GM18502 (cell line): ENCODE measurements at regions not wholly inside any gene's neighbourhood (a gene's known extent, or its start where the extent isn't known, plus 50 kb on each side); places are given as distances from the start of the nearest gene placed in this dataset.
"Not testable (repeated sequence)": the region's sequence is repeated elsewhere in the genome, so short reads cannot be mapped to it uniquely, and the experiment has no call there.

Source experiments
- ATAC-seq: cut with Tn5 transposase; IDR thresholded peaks from one replicate; pipeline ENCODE4 v1.9.1; 2021; ENCODE audit warnings: mild to moderate bottlenecking; ENCODE audit not compliant: unreplicated experiment, poor library complexity

- no peak for ATAC-seq
Measured at GRCh38 chr2:198659096-198659870, 798.5 kb downstream of the SATB2 start.

GRCh38 chr2:198657512-198658121 lies 800.1 kb downstream of the SATB2 start:
- no peak for ATAC-seq

GRCh38 chr2:198656869-198657268 lies 800.9 kb downstream of the SATB2 start:
- no peak for ATAC-seq

GRCh38 chr2:198654646-198655045 lies 803.1 kb downstream of the SATB2 start:
- ATAC-seq, result no peak

GRCh38 chr2:198653311-198653710 lies 804.4 kb downstream of the SATB2 start:
- no peak for ATAC-seq

- ATAC-seq, result no peak
Measured at GRCh38 chr2:198652461-198652860, 805.3 kb downstream of the SATB2 start.

- no peak for ATAC-seq
Measured at GRCh38 chr2:198645816-198646215, 811.9 kb downstream of the SATB2 start.

GRCh38 chr2:198641161-198641560 lies 816.6 kb downstream of the SATB2 start:
- ATAC-seq, result no peak

- ATAC-seq, result no peak
Measured at GRCh38 chr2:198640463-198640862, 817.3 kb downstream of the SATB2 start.

GRCh38 chr2:198639580-198639979 lies 818.2 kb downstream of the SATB2 start:
- ATAC-seq, result no peak

GRCh38 chr2:198638577-198638976 lies 819.2 kb downstream of the SATB2 start:
- no peak for ATAC-seq

- no peak for ATAC-seq
Measured at GRCh38 chr2:198630384-198630783, 826.0 kb downstream of the PLCL1 start.

GRCh38 chr2:198628596-198628995 lies 824.2 kb downstream of the PLCL1 start:
- no peak for ATAC-seq

- no peak for ATAC-seq
Measured at GRCh38 chr2:198622986-198623730, 818.8 kb downstream of the PLCL1 start.

- ATAC-seq, result no peak
Measured at GRCh38 chr2:198615972-198616371, 811.6 kb downstream of the PLCL1 start.

GRCh38 chr2:198611201-198611600 lies 806.8 kb downstream of the PLCL1 start:
- ATAC-seq, result no peak

- ATAC-seq, result no peak
Measured at GRCh38 chr2:198604599-198604998, 800.2 kb downstream of the PLCL1 start.

- ATAC-seq, result not testable (repeated sequence)
Measured at GRCh38 chr2:198602986-198603385, 798.6 kb downstream of the PLCL1 start.

- ATAC-seq, result no peak
Measured at GRCh38 chr2:198597648-198598047, 793.3 kb downstream of the PLCL1 start.

- no peak for ATAC-seq
Measured at GRCh38 chr2:198596985-198597384, 792.6 kb downstream of the PLCL1 start.

GRCh38 chr2:198595721-198596120 lies 791.3 kb downstream of the PLCL1 start:
- no peak for ATAC-seq
